Activated naive CD4-positive, alpha-beta T cell treated with anti-CD3 and anti-CD28 coated beads, Interleukin-2, amount 10 ng/mL, durations not matched to agents 7 days and 5 days (primary cell): ENCODE measurements at regions not wholly inside any gene's neighbourhood (a gene's known extent, or its start where the extent isn't known, plus 50 kb on each side); places are given as distances from the start of the nearest gene placed in this dataset.
"Not testable (repeated sequence)": the region's sequence is repeated elsewhere in the genome, so short reads cannot be mapped to it uniquely, and the experiment has no call there.

Experiments
- CTCF ChIA-PET: fragments of 350-600 bp; sonication (Branson Sonifier 250); formaldehyde crosslinking; loops from one replicate; lab custom pipeline; 2021; ENCODE audit warnings: antibody characterized with exemption; lab: Charles Lee
- DNase-seq: peaks from one replicate; pipeline ENCODE4 v3.0.0-alpha.2; 2020
- H3K27ac Mint-ChIP-seq: one replicate; pipeline ENCODE4 v1.8.0; 2021; ENCODE audit warnings: mild to moderate bottlenecking, moderate library complexity, mixed read lengths
- H3K27me3 Mint-ChIP-seq: one replicate; pipeline ENCODE4 v1.8.0; 2021; ENCODE audit warnings: mild to moderate bottlenecking, mixed read lengths
- H3K36me3 Mint-ChIP-seq: one replicate; pipeline ENCODE4 v1.8.0; 2021; ENCODE audit warnings: mixed read lengths
- H3K4me1 Mint-ChIP-seq: one replicate; pipeline ENCODE4 v1.8.0; 2021; ENCODE audit warnings: mixed read lengths
- H3K4me3 Mint-ChIP-seq: one replicate; pipeline ENCODE4 v1.8.0; 2021; ENCODE audit warnings: mild to moderate bottlenecking, moderate library complexity, mixed read lengths
- H3K9me3 Mint-ChIP-seq: one replicate; pipeline ENCODE4 v1.8.0; 2021; ENCODE audit warnings: mixed read lengths

GRCh38 chr5:39946356-39947045, 521.7 kb upstream of the DAB2 start:
- no peaks in the 10 kb centered on the region for H3K9me3 Mint-ChIP-seq
- peaks cover 2% of the 10 kb centered on the region for H3K4me1 Mint-ChIP-seq
- CTCF ChIA-PET = interaction anchor here (1.9 kb wide), 1 partner anchor 743 kb away, joined by 6 read pairs; no protein-coding TSS in a partner anchor
- H3K36me3 Mint-ChIP-seq = no peaks in the 10 kb centered on the region
- H3K27ac Mint-ChIP-seq = no peak overlapping the region
- no peaks in the 10 kb centered on the region for H3K27me3 Mint-ChIP-seq
- no peak for DNase-seq
- no peak overlapping the region for H3K4me3 Mint-ChIP-seq

GRCh38 chr5:39945870-39946269, 521.1 kb upstream of the DAB2 start:
- CTCF ChIA-PET = interaction anchor here (1.9 kb wide), 1 partner anchor 743 kb away, joined by 6 read pairs; no protein-coding TSS in a partner anchor
- H3K4me3 Mint-ChIP-seq = no peak overlapping the region
- H3K27me3 Mint-ChIP-seq = no peaks in the 10 kb centered on the region
- DNase-seq = no peak
- no peaks in the 10 kb centered on the region for H3K9me3 Mint-ChIP-seq
- H3K27ac Mint-ChIP-seq = no peak overlapping the region
- peaks cover 2% of the 10 kb centered on the region for H3K4me1 Mint-ChIP-seq
- no peaks in the 10 kb centered on the region for H3K36me3 Mint-ChIP-seq

- no peaks in the 10 kb centered on the region for H3K9me3 Mint-ChIP-seq
- no peaks in the 10 kb centered on the region for H3K36me3 Mint-ChIP-seq
- H3K4me3 Mint-ChIP-seq = no peak overlapping the region
- no peaks in the 10 kb centered on the region for H3K27me3 Mint-ChIP-seq
- CTCF ChIA-PET = no interaction called here
- no peak for DNase-seq
- H3K4me1 Mint-ChIP-seq = no peaks in the 10 kb centered on the region
- no peak overlapping the region for H3K27ac Mint-ChIP-seq
Measured at GRCh38 chr5:39943811-39944210, 519.0 kb upstream of the DAB2 start.

- H3K27me3 Mint-ChIP-seq = no peaks in the 10 kb centered on the region
- no peaks in the 10 kb centered on the region for H3K36me3 Mint-ChIP-seq
- CTCF ChIA-PET = no interaction called here
- no peak overlapping the region for H3K27ac Mint-ChIP-seq
- H3K4me1 Mint-ChIP-seq = no peaks in the 10 kb centered on the region
- H3K9me3 Mint-ChIP-seq = no peaks in the 10 kb centered on the region
- DNase-seq = no peak
- no peak overlapping the region for H3K4me3 Mint-ChIP-seq
Measured at GRCh38 chr5:39942606-39943005, 517.8 kb upstream of the DAB2 start.

GRCh38 chr5:39941416-39941815, 516.6 kb upstream of the DAB2 start:
- H3K4me3 Mint-ChIP-seq = no peak overlapping the region
- DNase-seq = no peak
- no peak overlapping the region for H3K27ac Mint-ChIP-seq
- no peaks in the 10 kb centered on the region for H3K36me3 Mint-ChIP-seq
- CTCF ChIA-PET = no interaction called here
- H3K27me3 Mint-ChIP-seq = no peaks in the 10 kb centered on the region
- no peaks in the 10 kb centered on the region for H3K4me1 Mint-ChIP-seq
- no peaks in the 10 kb centered on the region for H3K9me3 Mint-ChIP-seq

DNA sequence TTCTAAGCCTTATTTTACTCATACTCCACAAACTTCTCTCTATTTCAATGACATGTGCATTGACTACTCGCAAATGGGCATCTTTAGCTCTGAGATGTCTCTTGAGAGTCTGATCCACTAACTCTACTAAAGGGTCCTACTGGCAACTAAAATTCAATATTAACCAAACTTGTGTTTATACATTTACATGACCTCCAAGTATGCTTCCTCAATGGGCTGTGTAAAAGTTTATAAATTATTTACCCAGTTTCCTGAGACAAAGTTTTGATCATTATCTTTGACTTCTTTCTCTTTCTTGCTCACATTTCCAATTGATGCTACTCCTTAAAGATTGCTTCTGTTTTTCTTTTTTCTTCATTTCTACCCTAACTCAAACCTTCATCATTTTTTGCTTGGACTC, 510.1 kb upstream of the DAB2 start:
- no peak overlapping the region for H3K27ac Mint-ChIP-seq
- H3K27me3 Mint-ChIP-seq = peaks cover 7% of the 10 kb centered on the region
- H3K9me3 Mint-ChIP-seq = no peaks in the 10 kb centered on the region
- CTCF ChIA-PET = no interaction called here
- no peaks in the 10 kb centered on the region for H3K36me3 Mint-ChIP-seq
- H3K4me3 Mint-ChIP-seq = no peak overlapping the region
- H3K4me1 Mint-ChIP-seq = no peaks in the 10 kb centered on the region
- no peak for DNase-seq

GRCh38 chr5:39933061-39933460, 508.3 kb upstream of the DAB2 start:
- no peaks in the 10 kb centered on the region for H3K4me1 Mint-ChIP-seq
- no peak overlapping the region for H3K4me3 Mint-ChIP-seq
- H3K9me3 Mint-ChIP-seq = no peaks in the 10 kb centered on the region
- CTCF ChIA-PET = no interaction called here
- H3K36me3 Mint-ChIP-seq = no peaks in the 10 kb centered on the region
- peaks cover 7% of the 10 kb centered on the region for H3K27me3 Mint-ChIP-seq
- DNase-seq = no peak
- no peak overlapping the region for H3K27ac Mint-ChIP-seq

DNA sequence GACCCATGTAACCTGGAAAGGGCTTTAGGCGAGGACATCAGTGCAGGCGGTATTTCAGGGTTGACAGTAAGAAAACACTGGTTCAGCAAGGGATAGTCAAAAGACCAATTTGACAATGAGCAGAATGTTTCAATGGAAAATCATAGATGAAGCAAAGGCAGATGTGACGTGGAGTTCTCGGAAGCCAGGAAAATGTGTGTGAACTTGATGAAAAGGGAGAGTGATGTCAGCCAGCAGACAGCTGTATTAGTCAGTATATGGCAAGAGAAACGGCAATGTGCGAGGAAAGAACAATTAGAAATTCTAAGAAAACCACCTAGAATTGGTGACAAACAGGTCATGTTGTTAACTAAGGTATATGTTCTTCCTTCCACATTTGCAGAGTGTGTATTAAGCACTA, 503.9 kb upstream of the DAB2 start:
- CTCF ChIA-PET = no interaction called here
- no peaks in the 10 kb centered on the region for H3K9me3 Mint-ChIP-seq
- no peak overlapping the region for H3K4me3 Mint-ChIP-seq
- H3K27me3 Mint-ChIP-seq = peaks cover 7% of the 10 kb centered on the region
- no peaks in the 10 kb centered on the region for H3K4me1 Mint-ChIP-seq
- H3K36me3 Mint-ChIP-seq = no peaks in the 10 kb centered on the region
- no peak for DNase-seq
- no peak overlapping the region for H3K27ac Mint-ChIP-seq

GRCh38 chr5:39919876-39920275, 495.1 kb upstream of the DAB2 start:
- no peak overlapping the region for H3K27ac Mint-ChIP-seq
- H3K4me3 Mint-ChIP-seq = no peak overlapping the region
- H3K9me3 Mint-ChIP-seq = no peaks in the 10 kb centered on the region
- H3K36me3 Mint-ChIP-seq = no peaks in the 10 kb centered on the region
- H3K27me3 Mint-ChIP-seq = no peaks in the 10 kb centered on the region
- CTCF ChIA-PET = no interaction called here
- no peaks in the 10 kb centered on the region for H3K4me1 Mint-ChIP-seq
- DNase-seq = no peak

GRCh38 chr5:39912906-39913305, 488.1 kb upstream of the DAB2 start:
- DNase-seq = no peak
- CTCF ChIA-PET = no interaction called here
- H3K4me3 Mint-ChIP-seq = no peak overlapping the region
- no peaks in the 10 kb centered on the region for H3K36me3 Mint-ChIP-seq
- no peaks in the 10 kb centered on the region for H3K4me1 Mint-ChIP-seq
- no peak overlapping the region for H3K27ac Mint-ChIP-seq
- peaks cover 3% of the 10 kb centered on the region for H3K9me3 Mint-ChIP-seq
- H3K27me3 Mint-ChIP-seq = peaks cover 15% of the 10 kb centered on the region

DNA sequence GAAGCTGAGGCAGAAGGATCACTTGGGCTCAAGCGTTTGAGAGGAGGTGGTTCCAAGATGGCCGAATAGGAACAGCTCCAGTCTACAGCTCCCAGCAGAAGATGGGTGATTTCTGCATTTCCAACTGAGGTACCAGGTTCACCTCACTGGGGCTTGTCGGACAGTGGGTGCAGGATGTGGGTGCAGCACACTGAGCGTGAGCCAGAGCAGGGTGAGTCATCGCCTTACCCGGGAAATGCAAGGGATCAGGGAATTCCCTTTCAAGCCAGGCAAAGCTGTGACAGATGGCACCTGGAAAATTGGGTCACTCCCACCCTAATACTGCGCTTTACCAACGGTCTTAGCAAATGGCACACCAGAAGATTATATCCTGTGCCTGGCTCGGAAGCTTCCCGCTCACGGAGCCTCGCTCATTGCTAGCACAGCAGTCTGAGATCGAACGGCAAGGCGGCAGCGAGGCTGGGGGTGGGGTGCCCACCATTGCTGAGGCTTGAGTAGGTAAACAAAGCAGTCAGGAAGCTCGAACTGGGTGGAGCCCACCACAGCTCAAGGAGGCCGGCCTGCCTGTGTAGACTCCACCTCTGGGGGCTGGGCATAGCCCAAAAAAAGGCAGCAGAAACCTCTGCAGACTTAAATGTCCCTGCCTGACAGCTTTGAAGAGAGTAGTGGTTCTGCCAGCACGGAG, 482.6 kb upstream of the DAB2 start:
- H3K27ac Mint-ChIP-seq, CTCF ChIA-PET, H3K4me1 Mint-ChIP-seq, H3K4me3 Mint-ChIP-seq, DNase-seq, H3K9me3 Mint-ChIP-seq, H3K36me3 Mint-ChIP-seq, H3K27me3 Mint-ChIP-seq: not testable (repeated sequence)

DNA sequence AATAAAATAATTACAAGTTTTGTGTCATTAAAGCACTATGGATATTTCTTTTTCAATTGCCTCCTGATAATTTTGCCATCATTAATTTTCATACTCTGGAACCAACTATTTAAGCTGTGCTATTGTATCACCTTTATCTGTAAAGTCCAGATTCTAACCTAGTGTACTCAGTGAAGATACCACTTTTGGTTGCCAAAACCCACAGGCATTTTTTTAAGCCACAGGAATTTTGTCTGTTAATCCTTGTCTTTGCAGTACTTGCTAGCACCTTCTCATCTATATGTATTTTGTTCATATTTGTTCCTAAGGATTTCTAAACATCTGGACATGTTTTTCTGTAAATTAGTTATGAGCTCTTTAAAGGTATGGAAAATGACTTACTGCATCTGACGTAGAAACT, 481.4 kb upstream of the DAB2 start:
- no peak overlapping the region for H3K4me3 Mint-ChIP-seq
- H3K4me1 Mint-ChIP-seq = no peaks in the 10 kb centered on the region
- H3K36me3 Mint-ChIP-seq = no peaks in the 10 kb centered on the region
- DNase-seq = no peak
- no peak overlapping the region for H3K27ac Mint-ChIP-seq
- CTCF ChIA-PET = no interaction called here
- H3K27me3 Mint-ChIP-seq = peaks cover under 1% of the 10 kb centered on the region
- H3K9me3 Mint-ChIP-seq = peaks cover 3% of the 10 kb centered on the region

DNA sequence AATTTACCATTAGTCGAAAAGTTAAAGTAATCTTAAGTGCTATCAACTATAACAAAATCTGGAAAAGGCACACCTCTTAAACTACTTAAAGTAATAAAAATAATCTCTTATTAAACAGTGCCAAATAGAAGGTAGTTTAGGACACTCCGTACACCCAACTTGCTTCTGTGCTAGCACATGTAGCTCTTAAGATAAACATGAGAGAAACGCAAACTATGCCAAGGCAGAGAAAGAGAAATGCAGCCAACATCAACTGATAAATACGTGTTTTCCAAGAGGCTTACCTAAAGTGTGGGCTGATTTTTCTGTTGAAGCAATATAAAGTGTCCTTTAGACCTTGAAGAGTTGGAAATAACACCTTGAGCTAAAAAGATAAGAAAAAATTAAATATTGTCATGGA, 480.6 kb upstream of the DAB2 start:
- CTCF ChIA-PET = no interaction called here
- no peaks in the 10 kb centered on the region for H3K27me3 Mint-ChIP-seq
- H3K27ac Mint-ChIP-seq = no peak overlapping the region
- peaks cover 3% of the 10 kb centered on the region for H3K9me3 Mint-ChIP-seq
- H3K36me3 Mint-ChIP-seq = no peaks in the 10 kb centered on the region
- H3K4me3 Mint-ChIP-seq = no peak overlapping the region
- no peak for DNase-seq
- H3K4me1 Mint-ChIP-seq = no peaks in the 10 kb centered on the region

DNA sequence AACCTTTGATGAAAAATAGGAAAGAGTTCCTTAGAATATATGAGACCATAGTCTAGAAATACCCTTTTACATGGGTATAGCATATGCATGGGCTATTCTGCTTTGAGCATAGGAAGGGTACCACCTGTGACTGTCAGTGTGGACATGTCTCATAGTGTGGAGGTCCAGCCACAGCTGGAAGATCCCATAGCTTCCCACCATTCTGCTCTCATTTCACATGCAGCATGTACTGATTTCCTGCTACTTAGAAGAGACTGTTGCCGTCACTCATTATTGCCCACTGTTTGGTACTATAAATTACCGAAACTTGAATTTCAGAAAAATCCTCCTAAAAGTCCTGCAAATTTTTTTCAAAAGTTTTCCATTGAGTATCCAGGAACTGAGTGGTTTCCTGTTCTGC, 477.8 kb upstream of the DAB2 start:
- CTCF ChIA-PET = no interaction called here
- H3K4me1 Mint-ChIP-seq = no peaks in the 10 kb centered on the region
- no peak overlapping the region for H3K27ac Mint-ChIP-seq
- no peaks in the 10 kb centered on the region for H3K27me3 Mint-ChIP-seq
- H3K9me3 Mint-ChIP-seq = no peaks in the 10 kb centered on the region
- H3K36me3 Mint-ChIP-seq = no peaks in the 10 kb centered on the region
- H3K4me3 Mint-ChIP-seq = no peak overlapping the region
- no peak for DNase-seq

- no peak overlapping the region for H3K4me3 Mint-ChIP-seq
- H3K36me3 Mint-ChIP-seq = no peaks in the 10 kb centered on the region
- CTCF ChIA-PET = no interaction called here
- DNase-seq = no peak
- H3K27ac Mint-ChIP-seq = no peak overlapping the region
- no peaks in the 10 kb centered on the region for H3K4me1 Mint-ChIP-seq
- H3K27me3 Mint-ChIP-seq = no peaks in the 10 kb centered on the region
- H3K9me3 Mint-ChIP-seq = no peaks in the 10 kb centered on the region
Measured at GRCh38 chr5:39898731-39899130, 474.0 kb upstream of the DAB2 start.
